SK-N-SH (cell line): ENCODE measurements at regions not wholly inside any gene's neighbourhood (a gene's known extent, or its start where the extent isn't known, plus 50 kb on each side); places are given as distances from the start of the nearest gene placed in this dataset.

Experiments used
- CTCF ChIA-PET: fragments of 300-600, 350-600 bp; formaldehyde crosslinking; extraction: SDS; loops from one replicate; lab custom pipeline; 2021; lab: Yijun Ruan, JAX
- POLR2A ChIA-PET: fragments of 350-600 bp; sonication (Branson Sonifier 250); formaldehyde crosslinking; extraction: SDS; loops from one replicate; lab custom pipeline; 2020; ENCODE audit warnings: antibody characterized with exemption, inconsistent platforms; lab: Yijun Ruan, JAX
- DNase-seq: peaks from one replicate; pipeline ENCODE4 v3.0.0; 2012
- H2AFZ ChIP-seq: fragments of 200-600 bp; sonication (generic); 2 replicates; pipeline ENCODE4 v1.8.1; 2016; ENCODE audit warnings: antibody characterized with exemption, mild to moderate bottlenecking, low read depth
- H3F3A ChIP-seq: fragments of 200-600 bp; sonication (generic); replicated peaks from 2 replicates; pipeline ENCODE3; 2016; ENCODE audit warnings: antibody characterized with exemption, mild to moderate bottlenecking; ENCODE audit not compliant: insufficient read depth
- H3K27ac ChIP-seq, 2 experiments: fragments of 200-500 bp in 1 of 2; fragments of 200-600 bp in 1 of 2; sonication (Bioruptor generic) in 1 of 2; sonication (generic), shearing (Covaris generic) in 1 of 2; 2 replicates each; pipeline versions ENCODE4 v1.5.1 to v1.6.1; 2014 to 2016; ENCODE audit warnings: low read depth in 2 of 2, inconsistent platforms in 1 of 2, low read length in 1 of 2, mild to moderate bottlenecking in 1 of 2, mixed read lengths in 1 of 2
- H3K27me3 ChIP-seq: fragments of 200-600 bp; sonication (generic), shearing (Covaris generic); 2 replicates; pipeline ENCODE4 v1.6.1; 2016; ENCODE audit warnings: mixed run types; ENCODE audit not compliant: insufficient read depth
- H3K36me3 ChIP-seq, 2 experiments: fragments of 200-500 bp in 1 of 2; fragments of 200-600 bp in 1 of 2; sonication (Bioruptor generic) in 1 of 2; sonication (generic) in 1 of 2; replicated peaks in 1 of 2; 2 replicates each; pipeline versions ENCODE3 to v1.5.1; 2014 to 2016; ENCODE audit warnings: low read length in 1 of 2, mild to moderate bottlenecking in 1 of 2; ENCODE audit not compliant: insufficient read depth in 2 of 2, control insufficient read depth in 1 of 2
- H3K4me1 ChIP-seq, 2 experiments: fragments of 200-500 bp in 1 of 2; fragments of 200-600 bp in 1 of 2; sonication (Bioruptor generic) in 1 of 2; sonication (generic), shearing (Covaris generic) in 1 of 2; 2 replicates each; pipeline versions ENCODE4 v1.5.1 to v1.6.1; 2014 to 2016; ENCODE audit warnings: low read depth in 1 of 2, low read length in 1 of 2, mixed run types in 1 of 2; ENCODE audit not compliant: insufficient read depth in 2 of 2, control insufficient read depth in 1 of 2
- H3K4me2 ChIP-seq: fragments of 200-600 bp; sonication (generic), shearing (Covaris generic); 2 replicates; pipeline ENCODE4 v1.6.1; 2017; ENCODE audit warnings: mixed run types
- H3K4me3 ChIP-seq, 2 experiments: fragments of 200-500 bp in 1 of 2; fragments of 200-600 bp in 1 of 2; sonication (Bioruptor generic) in 1 of 2; sonication (generic), shearing (Covaris generic) in 1 of 2; 2 replicates each; pipeline versions ENCODE4 v1.5.1 to v1.8.1; 2014 to 2016; ENCODE audit warnings: low read depth in 2 of 2, inconsistent platforms in 1 of 2, low read length in 1 of 2, mild to moderate bottlenecking in 1 of 2, mixed read lengths in 1 of 2, moderate library complexity in 1 of 2
- H3K79me2 ChIP-seq: fragments of 200-600 bp; sonication (generic); 2 replicates; pipeline ENCODE4 v1.8.1; 2017; ENCODE audit warnings: mild to moderate bottlenecking; ENCODE audit not compliant: insufficient read depth
- H3K9ac ChIP-seq: fragments of 200-600 bp; sonication (generic); 2 replicates; pipeline ENCODE4 v1.6.1; 2017; ENCODE audit warnings: mixed run types
- H3K9me2 ChIP-seq: fragments of 200-600 bp; sonication (generic); 2 replicates; pipeline ENCODE4 v1.6.1; 2017; ENCODE audit warnings: mixed run types
- H3K9me3 ChIP-seq: fragments of 200-600 bp; sonication (generic); 2 replicates; pipeline ENCODE4 v1.6.1; 2017; ENCODE audit warnings: mixed run types, mild to moderate bottlenecking, moderate library complexity
- H4K20me1 ChIP-seq: fragments of 200-600 bp; sonication (generic); 2 replicates; pipeline ENCODE4 v1.6.1; 2017; ENCODE audit warnings: mild to moderate bottlenecking, mixed run types; ENCODE audit not compliant: insufficient read depth
- ELF1 ChIP-seq: IDR thresholded peaks from 2 replicates; pipeline ENCODE4 v1.4.0; 2012
- EP300 ChIP-seq, 2 experiments: IDR thresholded peaks; 2 replicates each; pipeline versions ENCODE4 v1.4.0 to v1.6.1; 2012; ENCODE audit warnings: borderline replicate concordance in 1 of 2, low read depth in 1 of 2, low read length in 1 of 2
- FOSL2 ChIP-seq: IDR thresholded peaks from 2 replicates; pipeline ENCODE4 v1.4.0; 2012; ENCODE audit warnings: low read depth, mild to moderate bottlenecking, moderate library complexity, borderline replicate concordance
- GABPA ChIP-seq: IDR thresholded peaks from 2 replicates; pipeline ENCODE4 v1.4.0; 2012; ENCODE audit warnings: low read depth, mild to moderate bottlenecking
- GATA2 ChIP-seq: sonication (generic); formaldehyde crosslinking; IDR thresholded peaks from 2 replicates; pipeline ENCODE4 v1.5.0; 2020; ENCODE audit warnings: mild to moderate bottlenecking, missing genetic modification reagents
- JUND ChIP-seq: IDR thresholded peaks from 2 replicates; pipeline ENCODE4 v1.4.0; 2012
- MEF2A ChIP-seq: IDR thresholded peaks from 2 replicates; pipeline ENCODE4 v1.4.0; 2012; ENCODE audit warnings: low read depth, borderline replicate concordance
- MXI1 ChIP-seq: IDR thresholded peaks from 2 replicates; pipeline ENCODE4 v1.6.1; 2012; ENCODE audit warnings: mild to moderate bottlenecking, low read depth, low read length, improper control_type of control experiment
- NRF1 ChIP-seq: IDR thresholded peaks from 2 replicates; pipeline ENCODE4 v1.6.1; 2012; ENCODE audit warnings: low read depth, mild to moderate bottlenecking, low read length
- POLR2AphosphoS5 ChIP-seq: IDR thresholded peaks from 2 replicates; pipeline ENCODE4 v1.6.1; 2012; ENCODE audit warnings: low read depth, low read length
- RAD21 ChIP-seq: IDR thresholded peaks from 2 replicates; pipeline ENCODE4 v1.6.1; 2012; ENCODE audit warnings: mild to moderate bottlenecking, low read length
- RCOR1 ChIP-seq: fragments of 150-350 bp; IDR thresholded peaks from 2 replicates; pipeline ENCODE4 v1.6.1; 2017; ENCODE audit warnings: antibody characterized with exemption, low read length
- SMC3 ChIP-seq: IDR thresholded peaks from 2 replicates; pipeline ENCODE4 v1.6.1; 2012; ENCODE audit warnings: low read depth, low read length, improper control_type of control experiment
- TCF12 ChIP-seq: IDR thresholded peaks from 2 replicates; pipeline ENCODE4 v1.4.0; 2012
- TEAD4 ChIP-seq: IDR thresholded peaks from 2 replicates; pipeline ENCODE4 v1.4.0; 2012; ENCODE audit warnings: mild to moderate bottlenecking, borderline replicate concordance; ENCODE audit not compliant: insufficient read depth
- YY1 ChIP-seq: IDR thresholded peaks from 2 replicates; pipeline ENCODE4 v1.4.0; 2012; ENCODE audit warnings: low read depth, mild to moderate bottlenecking
- ZBTB33 ChIP-seq: IDR thresholded peaks from 2 replicates; pipeline ENCODE4 v1.4.0; 2012; ENCODE audit warnings: low read depth, borderline replicate concordance
- WGBS: methylation state at CpG from one replicate; pipeline ENCODE4 v1.1.6; 2017; ENCODE audit warnings: low lambda C conversion rate; 5-methylcytosine and 5-hydroxymethylcytosine counted together
- TF ChIP-seq, protein P1 (sequence below): fragments of 150-350 bp; IDR thresholded peaks from 2 replicates; pipeline ENCODE4 v1.6.1; 2016; ENCODE audit warnings: mild to moderate bottlenecking, low read depth, low read length
- TF ChIP-seq, protein P2 (sequence below): fragments of 200-600 bp; sonication (generic); IDR thresholded peaks from 2 replicates; pipeline ENCODE4 v1.6.1; 2017; ENCODE audit warnings: antibody characterized with exemption, mild to moderate bottlenecking, moderate library complexity
- TF ChIP-seq, protein P3 (sequence below): fragments of 150-350 bp; IDR thresholded peaks from 2 replicates; pipeline ENCODE4 v1.6.1; 2017; ENCODE audit warnings: antibody characterized with exemption, low read length, low read depth, borderline replicate concordance

GRCh38 chr5:37954561-37954960, 114.7 kb upstream of the GDNF start:
- H2AFZ ChIP-seq, result no peak overlapping the region
- DNase-seq, result no peak
- TF ChIP-seq, protein P1, sequence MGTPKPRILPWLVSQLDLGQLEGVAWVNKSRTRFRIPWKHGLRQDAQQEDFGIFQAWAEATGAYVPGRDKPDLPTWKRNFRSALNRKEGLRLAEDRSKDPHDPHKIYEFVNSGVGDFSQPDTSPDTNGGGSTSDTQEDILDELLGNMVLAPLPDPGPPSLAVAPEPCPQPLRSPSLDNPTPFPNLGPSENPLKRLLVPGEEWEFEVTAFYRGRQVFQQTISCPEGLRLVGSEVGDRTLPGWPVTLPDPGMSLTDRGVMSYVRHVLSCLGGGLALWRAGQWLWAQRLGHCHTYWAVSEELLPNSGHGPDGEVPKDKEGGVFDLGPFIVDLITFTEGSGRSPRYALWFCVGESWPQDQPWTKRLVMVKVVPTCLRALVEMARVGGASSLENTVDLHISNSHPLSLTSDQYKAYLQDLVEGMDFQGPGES, result no peak
- TF ChIP-seq, protein P2, sequence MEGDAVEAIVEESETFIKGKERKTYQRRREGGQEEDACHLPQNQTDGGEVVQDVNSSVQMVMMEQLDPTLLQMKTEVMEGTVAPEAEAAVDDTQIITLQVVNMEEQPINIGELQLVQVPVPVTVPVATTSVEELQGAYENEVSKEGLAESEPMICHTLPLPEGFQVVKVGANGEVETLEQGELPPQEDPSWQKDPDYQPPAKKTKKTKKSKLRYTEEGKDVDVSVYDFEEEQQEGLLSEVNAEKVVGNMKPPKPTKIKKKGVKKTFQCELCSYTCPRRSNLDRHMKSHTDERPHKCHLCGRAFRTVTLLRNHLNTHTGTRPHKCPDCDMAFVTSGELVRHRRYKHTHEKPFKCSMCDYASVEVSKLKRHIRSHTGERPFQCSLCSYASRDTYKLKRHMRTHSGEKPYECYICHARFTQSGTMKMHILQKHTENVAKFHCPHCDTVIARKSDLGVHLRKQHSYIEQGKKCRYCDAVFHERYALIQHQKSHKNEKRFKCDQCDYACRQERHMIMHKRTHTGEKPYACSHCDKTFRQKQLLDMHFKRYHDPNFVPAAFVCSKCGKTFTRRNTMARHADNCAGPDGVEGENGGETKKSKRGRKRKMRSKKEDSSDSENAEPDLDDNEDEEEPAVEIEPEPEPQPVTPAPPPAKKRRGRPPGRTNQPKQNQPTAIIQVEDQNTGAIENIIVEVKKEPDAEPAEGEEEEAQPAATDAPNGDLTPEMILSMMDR, result no peak
- TF ChIP-seq POLR2AphosphoS5 (no peak), TCF12 (no peak), GATA2 (no peak)
- TF ChIP-seq, protein P3, sequence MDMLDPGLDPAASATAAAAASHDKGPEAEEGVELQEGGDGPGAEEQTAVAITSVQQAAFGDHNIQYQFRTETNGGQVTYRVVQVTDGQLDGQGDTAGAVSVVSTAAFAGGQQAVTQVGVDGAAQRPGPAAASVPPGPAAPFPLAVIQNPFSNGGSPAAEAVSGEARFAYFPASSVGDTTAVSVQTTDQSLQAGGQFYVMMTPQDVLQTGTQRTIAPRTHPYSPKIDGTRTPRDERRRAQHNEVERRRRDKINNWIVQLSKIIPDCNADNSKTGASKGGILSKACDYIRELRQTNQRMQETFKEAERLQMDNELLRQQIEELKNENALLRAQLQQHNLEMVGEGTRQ, result no peak
- no peak overlapping the region for H3K9ac ChIP-seq
- H3K9me2 ChIP-seq, result no peaks in the 10 kb centered on the region
- H3F3A ChIP-seq, result no peaks in the 10 kb centered on the region
- no peaks in the 10 kb centered on the region for H3K36me3 ChIP-seq
- H3K27me3 ChIP-seq, result no peaks in the 10 kb centered on the region; the same call in 1 of the 2 replicates
- no peak overlapping the region for H3K27ac ChIP-seq
- H3K9me3 ChIP-seq, result no peaks in the 10 kb centered on the region; the same call in 1 of the 2 replicates
- no peak overlapping the region for H3K4me3 ChIP-seq
- H3K4me1 ChIP-seq, result no peaks in the 10 kb centered on the region
- POLR2A ChIA-PET, result no interaction called here
- H4K20me1 ChIP-seq, result no peaks in the 10 kb centered on the region
- no peak overlapping the region for H3K4me2 ChIP-seq
- no peaks in the 10 kb centered on the region for H3K79me2 ChIP-seq
- CTCF ChIA-PET, result no interaction called here

DNA sequence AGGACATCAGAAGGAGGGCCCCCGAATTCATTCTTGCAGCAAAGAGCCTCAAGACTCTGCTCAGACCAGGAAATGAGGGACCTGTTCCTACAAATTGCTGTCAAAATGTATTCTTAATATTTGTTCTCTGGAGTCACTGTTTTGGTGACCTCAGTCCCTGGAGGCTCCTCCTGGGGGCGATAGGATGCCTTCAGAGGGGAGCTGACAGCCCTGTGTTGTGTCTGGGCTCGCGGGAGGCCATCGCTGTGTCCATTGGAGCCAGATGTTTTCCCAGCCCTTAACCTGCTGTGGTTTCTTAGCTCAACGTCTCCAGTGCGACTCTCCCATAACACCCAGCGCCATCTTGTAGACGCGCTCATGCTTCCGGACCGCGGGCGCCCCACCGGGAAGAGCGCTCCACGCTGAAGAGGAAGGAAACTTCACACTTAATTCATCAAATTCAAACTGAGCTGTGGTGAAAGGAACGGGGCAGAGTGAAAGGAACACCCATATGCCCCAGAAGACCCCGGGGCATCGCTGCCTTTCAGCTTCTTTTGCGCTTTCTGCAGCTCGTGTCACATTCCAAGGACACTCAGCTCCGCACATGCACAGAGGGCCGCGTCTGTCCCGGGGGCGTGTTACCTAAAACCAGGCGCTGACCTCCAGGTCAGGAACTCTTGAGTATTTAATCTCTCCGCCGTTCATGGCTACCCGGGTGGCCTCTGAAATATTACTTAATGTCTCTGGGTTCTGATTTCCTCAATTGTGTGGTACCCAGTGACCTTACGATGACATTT, 112.3 kb upstream of the GDNF start:
- no peak overlapping the region for H3K27ac ChIP-seq
- TF ChIP-seq ZBTB33 (no peak), YY1 (no peak), SMC3 (no peak), EP300 (IDR thresholded peaks at IDR 0.05; ENCODE audit: borderline replicate concordance in 1 of 2, low read depth in 1 of 2, low read length in 1 of 2) (no peak), RCOR1 (no peak), ELF1 (no peak), TEAD4 (no peak), MEF2A (no peak), NRF1 (no peak), MXI1 (no peak), JUND (no peak), TCF12 (no peak), GABPA (no peak), FOSL2 (no peak), RAD21 (no peak)
- TF ChIP-seq, protein P1, result no peak
- TF ChIP-seq, all 33 proteins: peak for 0
- ChIA-PET CTCF (no interaction called here), POLR2A (no interaction called here)
- Histone ChIP-seq H2AFZ (peak overlapping the region; percentile 22; the same call in 1 of the 2 replicates), H3K4me2 (peak overlapping the region; percentile 4; the same call in 1 of the 2 replicates), H3F3A (no peaks in the 10 kb centered on the region), H3K9ac (no peak overlapping the region), H3K27me3 (peaks cover 9% of the 10 kb centered on the region; the same call in 1 of the 2 replicates), H3K4me3 (no peak overlapping the region), H3K4me1 (no peaks in the 10 kb centered on the region), H3K36me3 (no peaks in the 10 kb centered on the region), H3K79me2 (no peaks in the 10 kb centered on the region), H3K9me3 (no peaks in the 10 kb centered on the region), H3K9me2 (no peaks in the 10 kb centered on the region), H4K20me1 (no peaks in the 10 kb centered on the region)
- DNase-seq, result no peak
- WGBS, result 34% methylated on average over 20 of the region's 32 CpGs
